ENCODE measurements at regions not wholly inside any gene's neighbourhood (a gene's known extent, or its start where the extent isn't known, plus 50 kb on each side); places are given as distances from the start of the nearest gene placed in this dataset.
"Not testable (repeated sequence)": the region's sequence is repeated elsewhere in the genome, so short reads cannot be mapped to it uniquely, and the experiment has no call there.

- Histone ChIP-seq H3K36me3 (ENCODE audit: low read depth) (no peaks in the 10 kb centered on the region), H2AFZ (no peak overlapping the region), H3K79me2 (ENCODE audit: low read depth) (no peaks in the 10 kb centered on the region), H4K20me1 (ENCODE audit: insufficient read depth) (no peaks in the 10 kb centered on the region), H3K4me2 (no peak overlapping the region), H3K4me3 (no peak overlapping the region), H3F3A (ENCODE audit: insufficient read depth, low read depth) (no peaks in the 10 kb centered on the region), H3K4me1 (replicated peaks; ENCODE audit: insufficient read depth) (no peaks in the 10 kb centered on the region), H3K27me3 (ENCODE audit: insufficient read depth, low read depth) (no peaks in the 10 kb centered on the region), H3K9me2 (ENCODE audit: insufficient read depth) (no peaks in the 10 kb centered on the region), H3K27ac (no peak overlapping the region), H3K9me3 (ENCODE audit: insufficient read depth, low read depth) (no peaks in the 10 kb centered on the region)
- DNase-seq: no peak
- no TSS peak for BruUV-seq (replicated peaks)
- ChIA-PET POLR2A (ENCODE audit: unreplicated experiment) (no interaction called here), CTCF (interaction anchor here (0.6 kb wide), 1 partner anchor 106 kb away, joined by 4 read pairs; no protein-coding TSS in a partner anchor)
- no peak for TF ChIP-seq EZH2 (IDR thresholded peaks at IDR 0.05; ENCODE audit: low read depth)
- TF ChIP-seq CTCF (conservative IDR thresholded peaks at IDR 0.05): peak; percentile 62
- intact Hi-C loops (cut with micrococcal nuclease; ENCODE audit: unreplicated experiment): loop anchor here (5.0 kb wide), 2 partner anchors 109 to 476 kb away; no protein-coding TSS in a partner anchor
These were observed 221.6 kb downstream of the LRRK2 start for GRCh38 chr12:40446385-40446784.

- DNase-seq; CTCF ChIA-PET; H3K27me3 ChIP-seq (ENCODE audit: insufficient read depth, low read depth); H3K27ac ChIP-seq; H3K4me3 ChIP-seq; H3F3A ChIP-seq (ENCODE audit: insufficient read depth, low read depth); H3K9me3 ChIP-seq (ENCODE audit: insufficient read depth, low read depth); H4K20me1 ChIP-seq (ENCODE audit: insufficient read depth); H3K79me2 ChIP-seq (ENCODE audit: low read depth); H3K36me3 ChIP-seq (ENCODE audit: low read depth); H3K4me1 ChIP-seq (replicated peaks; ENCODE audit: insufficient read depth); H3K4me2 ChIP-seq; H3K9me2 ChIP-seq (ENCODE audit: insufficient read depth); POLR2A ChIA-PET (ENCODE audit: unreplicated experiment); H2AFZ ChIP-seq; BruUV-seq (replicated peaks): not testable (repeated sequence)
- intact Hi-C loops (cut with micrococcal nuclease; ENCODE audit: unreplicated experiment): loop anchor here (5.0 kb wide), 2 partner anchors 111 to 474 kb away; no protein-coding TSS in a partner anchor
These were observed 223.7 kb downstream of the LRRK2 start for GRCh38 chr12:40448523-40448922.

- Histone ChIP-seq H3K4me1 (replicated peaks; ENCODE audit: insufficient read depth) (no peaks in the 10 kb centered on the region), H3K79me2 (ENCODE audit: low read depth) (no peaks in the 10 kb centered on the region), H3K4me2 (no peak overlapping the region), H3K9me3 (ENCODE audit: insufficient read depth, low read depth) (no peaks in the 10 kb centered on the region), H4K20me1 (ENCODE audit: insufficient read depth) (no peaks in the 10 kb centered on the region), H3K27me3 (ENCODE audit: insufficient read depth, low read depth) (no peaks in the 10 kb centered on the region), H3K4me3 (no peak overlapping the region), H3K9me2 (ENCODE audit: insufficient read depth) (no peaks in the 10 kb centered on the region), H2AFZ (no peak overlapping the region), H3K36me3 (ENCODE audit: low read depth) (no peaks in the 10 kb centered on the region), H3K27ac (no peak overlapping the region), H3F3A (ENCODE audit: insufficient read depth, low read depth) (no peaks in the 10 kb centered on the region)
- no peak for TF ChIP-seq EZH2 (IDR thresholded peaks at IDR 0.05; ENCODE audit: low read depth)
- TF ChIP-seq CTCF (conservative IDR thresholded peaks at IDR 0.05): no peak
- BruUV-seq (replicated peaks): no TSS peak
- POLR2A ChIA-PET (ENCODE audit: unreplicated experiment): no interaction called here
- DNase-seq: no peak
- intact Hi-C loops (cut with micrococcal nuclease; ENCODE audit: unreplicated experiment): no loop called here
- CTCF ChIA-PET: no interaction called here
These were observed 226.9 kb downstream of the LRRK2 start for GRCh38 chr12:40451661-40452060.

- Histone ChIP-seq H3K4me3 (no peak overlapping the region), H3K79me2 (ENCODE audit: low read depth) (no peaks in the 10 kb centered on the region), H3K4me2 (no peak overlapping the region), H3K9me3 (ENCODE audit: insufficient read depth, low read depth) (no peaks in the 10 kb centered on the region), H3K36me3 (ENCODE audit: low read depth) (no peaks in the 10 kb centered on the region), H4K20me1 (ENCODE audit: insufficient read depth) (no peaks in the 10 kb centered on the region), H3K4me1 (replicated peaks; ENCODE audit: insufficient read depth) (no peaks in the 10 kb centered on the region), H2AFZ (no peak overlapping the region), H3F3A (ENCODE audit: insufficient read depth, low read depth) (no peaks in the 10 kb centered on the region), H3K9me2 (ENCODE audit: insufficient read depth) (no peaks in the 10 kb centered on the region), H3K27me3 (ENCODE audit: insufficient read depth, low read depth) (no peaks in the 10 kb centered on the region), H3K27ac (no peak overlapping the region)
- CTCF ChIA-PET: no interaction called here
- intact Hi-C loops (cut with micrococcal nuclease; ENCODE audit: unreplicated experiment): no loop called here
- no TSS peak for BruUV-seq (replicated peaks)
- no peak for DNase-seq
- POLR2A ChIA-PET (ENCODE audit: unreplicated experiment): no interaction called here
- no peak for TF ChIP-seq EZH2 (IDR thresholded peaks at IDR 0.05; ENCODE audit: low read depth)
- no peak for TF ChIP-seq CTCF (conservative IDR thresholded peaks at IDR 0.05)
These were observed 228.1 kb upstream of the CNTN1 start for GRCh38 chr12:40464121-40464520.
